Gastroesophageal sphincter (tissue), 3 donors: ENCODE measurements at regions not wholly inside any gene's neighbourhood (a gene's known extent, or its start where the extent isn't known, plus 50 kb on each side); places are given as distances from the start of the nearest gene placed in this dataset.
"Not testable (repeated sequence)": the region's sequence is repeated elsewhere in the genome, so short reads cannot be mapped to it uniquely, and the experiment has no call there.

ENCODE experiments used
- CTCF ChIP-seq, 4 experiments: fragments of 200-600 bp in 2 of 4; fragments of 450-650 bp in 2 of 4; sonication (generic) in 1 of 4; IDR thresholded peaks; one replicate each; pipeline ENCODE4 v1.5.1; 2017 to 2019; ENCODE audit warnings: antibody characterized with exemption in 4 of 4, mild to moderate bottlenecking in 2 of 4, moderate library complexity in 2 of 4
- POLR2AphosphoS5 ChIP-seq: sonication (generic); formaldehyde crosslinking; IDR thresholded peaks from one replicate; pipeline ENCODE4 v1.6.1; 2017; ENCODE audit warnings: antibody characterized with exemption

DNA sequence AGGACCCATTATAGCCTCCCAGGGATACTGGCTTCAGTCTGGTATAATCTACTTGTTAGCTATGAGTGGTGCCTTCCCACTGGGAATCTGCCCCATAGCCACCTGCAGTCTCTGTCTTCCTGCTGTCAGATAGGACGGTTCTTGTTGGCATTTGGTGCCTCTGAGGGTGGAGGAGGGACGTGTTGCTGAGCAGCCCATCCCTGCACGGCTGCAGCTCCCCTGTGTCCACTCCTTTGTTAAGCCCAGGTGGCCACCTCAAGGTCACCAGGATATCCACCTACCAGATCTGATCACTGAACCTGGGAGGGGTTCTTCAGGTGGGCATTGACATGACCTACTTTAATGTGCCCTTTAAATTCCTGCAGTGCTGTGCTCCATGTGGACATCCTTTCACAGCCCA lies 1714.2 kb downstream of the SPATA31A7 start:
- TF ChIP-seq CTCF (IDR thresholded peaks at IDR 0.05); POLR2AphosphoS5: not testable (repeated sequence)
